ENCODE measurements at regions not wholly inside any gene's neighbourhood (a gene's known extent, or its start where the extent isn't known, plus 50 kb on each side); places are given as distances from the start of the nearest gene placed in this dataset.
"Not testable (repeated sequence)": the region's sequence is repeated elsewhere in the genome, so short reads cannot be mapped to it uniquely, and the experiment has no call there.

DNA sequence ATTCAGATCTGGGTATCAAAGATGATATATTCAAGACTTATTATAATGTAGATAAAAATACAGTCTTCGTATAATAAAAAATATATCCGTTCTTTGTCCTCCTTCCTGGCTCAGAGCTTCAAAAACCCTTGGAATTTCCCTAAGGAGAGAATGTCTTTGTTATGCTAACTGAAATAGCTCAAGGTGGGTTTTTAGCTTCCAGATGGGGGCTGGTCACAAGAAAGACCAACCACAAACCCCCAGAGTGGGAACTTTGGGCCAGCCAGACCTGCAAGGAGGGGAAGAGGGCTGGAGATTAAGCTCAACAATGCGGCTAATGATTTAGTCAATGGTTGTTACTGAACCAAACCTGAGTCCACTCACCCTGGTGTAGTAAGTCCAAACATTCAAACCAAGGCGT lies 196.4 kb downstream of the SDHAF3 start:
- Histone ChIP-seq H3K4me1 (ENCODE audit: insufficient read depth, low read length, poor library complexity, severe bottlenecking) (no peaks in the 10 kb centered on the region), H3K27ac (ENCODE audit: low read depth, low read length, poor library complexity, severe bottlenecking) (no peak overlapping the region), H3K9me3 (ENCODE audit: low read depth, low read length, poor library complexity, severe bottlenecking) (no peaks in the 10 kb centered on the region), H3K4me3 (ENCODE audit: low read depth, low read length, poor library complexity, severe bottlenecking) (no peak overlapping the region), H3K27me3 (replicated peaks; ENCODE audit: insufficient read depth, low read depth, low read length, poor library complexity) (no peaks in the 10 kb centered on the region), H3K36me3 (ENCODE audit: insufficient read depth, low read length, poor library complexity, severe bottlenecking) (no peaks in the 10 kb centered on the region)
- intact Hi-C loops (cut with micrococcal nuclease; ENCODE audit: unreplicated experiment), result no loop called here
- ChIA-PET CTCF (no interaction called here), POLR2A (ENCODE audit: low non-redundant PET) (no interaction called here)
- no peak for DNase-seq (ENCODE audit: low spot score)
- no TSS peak for BruUV-seq (replicated peaks)
- TF ChIP-seq EZH2 (IDR thresholded peaks at IDR 0.05; ENCODE audit: borderline replicate concordance, low read depth, low read length, poor library complexity, severe bottlenecking), result no peak
- TF ChIP-seq, protein P1, sequence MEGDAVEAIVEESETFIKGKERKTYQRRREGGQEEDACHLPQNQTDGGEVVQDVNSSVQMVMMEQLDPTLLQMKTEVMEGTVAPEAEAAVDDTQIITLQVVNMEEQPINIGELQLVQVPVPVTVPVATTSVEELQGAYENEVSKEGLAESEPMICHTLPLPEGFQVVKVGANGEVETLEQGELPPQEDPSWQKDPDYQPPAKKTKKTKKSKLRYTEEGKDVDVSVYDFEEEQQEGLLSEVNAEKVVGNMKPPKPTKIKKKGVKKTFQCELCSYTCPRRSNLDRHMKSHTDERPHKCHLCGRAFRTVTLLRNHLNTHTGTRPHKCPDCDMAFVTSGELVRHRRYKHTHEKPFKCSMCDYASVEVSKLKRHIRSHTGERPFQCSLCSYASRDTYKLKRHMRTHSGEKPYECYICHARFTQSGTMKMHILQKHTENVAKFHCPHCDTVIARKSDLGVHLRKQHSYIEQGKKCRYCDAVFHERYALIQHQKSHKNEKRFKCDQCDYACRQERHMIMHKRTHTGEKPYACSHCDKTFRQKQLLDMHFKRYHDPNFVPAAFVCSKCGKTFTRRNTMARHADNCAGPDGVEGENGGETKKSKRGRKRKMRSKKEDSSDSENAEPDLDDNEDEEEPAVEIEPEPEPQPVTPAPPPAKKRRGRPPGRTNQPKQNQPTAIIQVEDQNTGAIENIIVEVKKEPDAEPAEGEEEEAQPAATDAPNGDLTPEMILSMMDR (conservative IDR thresholded peaks at IDR 0.05; ENCODE audit: low read depth, low read length), result no peak

DNA sequence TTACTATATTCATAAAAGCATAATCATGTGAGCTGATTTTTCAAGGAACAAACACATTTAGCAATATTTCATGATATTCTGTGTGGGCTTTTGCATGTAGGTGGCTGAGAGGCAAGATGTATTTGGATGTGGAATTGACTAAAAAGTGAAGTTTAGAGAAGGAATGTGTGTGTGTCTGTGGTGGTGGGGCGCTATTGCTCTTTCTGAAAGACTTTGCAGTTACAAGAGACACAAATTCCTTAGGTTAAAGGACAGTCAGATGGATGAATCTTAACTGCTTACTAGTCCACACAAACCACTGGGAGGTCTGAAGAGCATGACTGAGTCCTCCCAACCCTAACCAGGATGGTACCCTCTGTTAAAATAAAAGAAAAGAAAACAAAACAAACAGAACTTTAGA lies 200.1 kb downstream of the SDHAF3 start:
- ChIA-PET POLR2A (ENCODE audit: low non-redundant PET) (no interaction called here), CTCF (no interaction called here)
- no peaks in the 10 kb centered on the region for H3K4me1 ChIP-seq (ENCODE audit: insufficient read depth, low read length, poor library complexity, severe bottlenecking)
- intact Hi-C loops (cut with micrococcal nuclease; ENCODE audit: unreplicated experiment), result no loop called here
- no peak overlapping the region for H3K27ac ChIP-seq (ENCODE audit: low read depth, low read length, poor library complexity, severe bottlenecking)
- no peak for TF ChIP-seq EZH2 (IDR thresholded peaks at IDR 0.05; ENCODE audit: borderline replicate concordance, low read depth, low read length, poor library complexity, severe bottlenecking)
- TF ChIP-seq, protein P1 (conservative IDR thresholded peaks at IDR 0.05; ENCODE audit: low read depth, low read length), result no peak
- H3K4me3 ChIP-seq (ENCODE audit: low read depth, low read length, poor library complexity, severe bottlenecking), result no peak overlapping the region
- no peak for DNase-seq (ENCODE audit: low spot score)
- no TSS peak for BruUV-seq (replicated peaks)
- no peaks in the 10 kb centered on the region for H3K9me3 ChIP-seq (ENCODE audit: low read depth, low read length, poor library complexity, severe bottlenecking)
- no peaks in the 10 kb centered on the region for H3K36me3 ChIP-seq (ENCODE audit: insufficient read depth, low read length, poor library complexity, severe bottlenecking)
- H3K27me3 ChIP-seq (replicated peaks; ENCODE audit: insufficient read depth, low read depth, low read length, poor library complexity), result no peaks in the 10 kb centered on the region

DNA sequence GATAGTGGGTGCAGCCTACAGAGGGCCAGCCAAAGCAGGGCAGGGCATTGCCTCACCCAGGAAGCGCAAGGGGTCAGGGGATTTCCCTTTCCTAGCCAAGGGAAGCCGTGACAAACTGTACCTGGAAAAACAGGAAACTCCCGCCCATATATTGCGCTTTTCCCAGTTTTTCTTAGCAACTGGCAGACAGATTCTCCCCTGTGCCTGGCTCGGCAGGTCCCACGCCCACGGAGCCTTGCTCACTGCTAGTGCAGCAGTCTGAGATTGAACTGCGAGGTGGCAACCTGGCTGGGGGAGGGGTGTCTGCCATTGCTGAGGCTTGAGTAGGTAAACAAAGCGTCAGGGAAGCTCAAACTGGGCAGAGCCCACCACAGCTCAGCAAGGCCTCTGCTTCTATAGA lies 212.4 kb downstream of the SDHAF3 start:
- H3K9me3 ChIP-seq (ENCODE audit: low read depth, low read length, poor library complexity, severe bottlenecking); POLR2A ChIA-PET (ENCODE audit: low non-redundant PET); H3K4me1 ChIP-seq (ENCODE audit: insufficient read depth, low read length, poor library complexity, severe bottlenecking); H3K4me3 ChIP-seq (ENCODE audit: low read depth, low read length, poor library complexity, severe bottlenecking); H3K27ac ChIP-seq (ENCODE audit: low read depth, low read length, poor library complexity, severe bottlenecking); H3K27me3 ChIP-seq (replicated peaks; ENCODE audit: insufficient read depth, low read depth, low read length, poor library complexity); intact Hi-C loops (cut with micrococcal nuclease; ENCODE audit: unreplicated experiment); H3K36me3 ChIP-seq (ENCODE audit: insufficient read depth, low read length, poor library complexity, severe bottlenecking); CTCF ChIA-PET; DNase-seq (ENCODE audit: low spot score); BruUV-seq (replicated peaks): not testable (repeated sequence)

DNA sequence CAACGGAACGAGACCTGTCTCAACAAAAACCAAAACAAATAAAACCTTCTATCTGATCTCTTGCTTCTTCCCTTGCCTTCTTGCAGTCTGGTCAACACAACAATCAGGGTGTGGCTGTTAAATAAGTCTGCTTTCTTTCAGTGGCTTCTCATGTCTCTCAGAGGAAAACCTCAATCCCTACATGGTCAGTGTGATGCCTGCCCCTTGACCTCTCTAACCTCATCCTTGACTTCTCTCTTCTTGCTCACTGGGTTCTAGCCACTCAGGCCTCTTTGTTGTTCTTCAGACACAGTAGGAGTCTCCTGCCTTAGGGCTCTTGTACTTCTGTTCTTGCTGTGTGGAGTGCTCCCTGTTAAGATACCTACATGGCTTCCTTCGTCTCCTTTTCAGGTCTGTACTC lies 220.4 kb downstream of the SDHAF3 start:
- H3K4me3 ChIP-seq (ENCODE audit: low read depth, low read length, poor library complexity, severe bottlenecking), result no peak overlapping the region
- no peaks in the 10 kb centered on the region for H3K27me3 ChIP-seq (replicated peaks; ENCODE audit: insufficient read depth, low read depth, low read length, poor library complexity)
- TF ChIP-seq, protein P1 (conservative IDR thresholded peaks at IDR 0.05; ENCODE audit: low read depth, low read length), result no peak
- no peak for TF ChIP-seq EZH2 (IDR thresholded peaks at IDR 0.05; ENCODE audit: borderline replicate concordance, low read depth, low read length, poor library complexity, severe bottlenecking)
- ChIA-PET CTCF (no interaction called here), POLR2A (ENCODE audit: low non-redundant PET) (no interaction called here)
- no peaks in the 10 kb centered on the region for H3K36me3 ChIP-seq (ENCODE audit: insufficient read depth, low read length, poor library complexity, severe bottlenecking)
- no peak for DNase-seq (ENCODE audit: low spot score)
- H3K4me1 ChIP-seq (ENCODE audit: insufficient read depth, low read length, poor library complexity, severe bottlenecking), result no peaks in the 10 kb centered on the region
- intact Hi-C loops (cut with micrococcal nuclease; ENCODE audit: unreplicated experiment), result no loop called here
- BruUV-seq (replicated peaks), result no TSS peak
- no peak overlapping the region for H3K27ac ChIP-seq (ENCODE audit: low read depth, low read length, poor library complexity, severe bottlenecking)
- H3K9me3 ChIP-seq (ENCODE audit: low read depth, low read length, poor library complexity, severe bottlenecking), result no peaks in the 10 kb centered on the region
